Duodenal mucosa (tissue), 2 donors: ENCODE measurements at regions not wholly inside any gene's neighbourhood (a gene's known extent, or its start where the extent isn't known, plus 50 kb on each side); places are given as distances from the start of the nearest gene placed in this dataset.
"Not testable (repeated sequence)": the region's sequence is repeated elsewhere in the genome, so short reads cannot be mapped to it uniquely, and the experiment has no call there.

Experiments
- H3K27ac ChIP-seq: one replicate; pipeline ENCODE4 v1.7.0; 2013; ENCODE audit warnings: low read depth, low read length
- H3K27me3 ChIP-seq, 2 donors: one replicate each; pipeline ENCODE4 v1.7.0; 2013; ENCODE audit warnings: low read length in 2 of 2, control low read depth in 1 of 2; ENCODE audit not compliant: insufficient read depth in 2 of 2, control insufficient read depth in 1 of 2
- H3K36me3 ChIP-seq, 2 donors: one replicate each; pipeline ENCODE4 v1.7.0; 2013; ENCODE audit warnings: low read length in 2 of 2, control low read depth in 1 of 2; ENCODE audit not compliant: insufficient read depth in 2 of 2, control insufficient read depth in 1 of 2
- H3K4me1 ChIP-seq, 2 donors: one replicate each; pipeline ENCODE4 v1.7.0; 2013; ENCODE audit warnings: low read length in 2 of 2, control low read depth in 1 of 2; ENCODE audit not compliant: insufficient read depth in 2 of 2, control insufficient read depth in 1 of 2
- H3K4me3 ChIP-seq, 2 donors: one replicate each; pipeline ENCODE4 v1.7.0; 2013; ENCODE audit warnings: low read length in 2 of 2, low read depth in 1 of 2
- H3K9ac ChIP-seq, 2 donors: one replicate each; pipeline ENCODE4 v1.7.0; 2013; ENCODE audit warnings: low read length in 2 of 2, low read depth in 1 of 2
- H3K9me3 ChIP-seq, 2 donors: one replicate each; pipeline ENCODE4 v1.7.0; 2013; ENCODE audit warnings: low read length in 2 of 2, control low read depth in 1 of 2; ENCODE audit not compliant: control insufficient read depth in 1 of 2

DNA sequence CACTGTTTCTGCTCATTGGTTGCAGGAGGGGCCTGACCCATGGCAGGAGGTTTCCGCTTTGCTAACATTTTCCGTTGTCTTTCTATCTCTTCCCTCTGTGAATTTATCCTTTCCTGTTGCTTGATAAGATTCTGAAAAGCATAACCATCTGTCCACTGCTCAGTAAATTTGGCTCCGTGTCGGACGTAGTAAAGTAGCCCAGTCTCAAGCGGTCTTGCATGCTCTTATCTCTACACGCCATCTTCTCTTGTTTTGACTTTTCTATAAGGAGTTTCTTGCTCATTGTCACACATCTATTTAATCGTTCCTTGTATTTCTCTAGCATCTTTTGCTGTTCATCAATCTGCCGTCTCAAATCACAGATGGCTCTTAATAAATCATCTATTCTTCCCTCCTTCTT lies 216.3 kb upstream of the CCL2 start:
- H3K27me3 ChIP-seq, H3K9me3 ChIP-seq, H3K27ac ChIP-seq, H3K36me3 ChIP-seq, H3K4me3 ChIP-seq, H3K4me1 ChIP-seq, H3K9ac ChIP-seq: not testable (repeated sequence)

DNA sequence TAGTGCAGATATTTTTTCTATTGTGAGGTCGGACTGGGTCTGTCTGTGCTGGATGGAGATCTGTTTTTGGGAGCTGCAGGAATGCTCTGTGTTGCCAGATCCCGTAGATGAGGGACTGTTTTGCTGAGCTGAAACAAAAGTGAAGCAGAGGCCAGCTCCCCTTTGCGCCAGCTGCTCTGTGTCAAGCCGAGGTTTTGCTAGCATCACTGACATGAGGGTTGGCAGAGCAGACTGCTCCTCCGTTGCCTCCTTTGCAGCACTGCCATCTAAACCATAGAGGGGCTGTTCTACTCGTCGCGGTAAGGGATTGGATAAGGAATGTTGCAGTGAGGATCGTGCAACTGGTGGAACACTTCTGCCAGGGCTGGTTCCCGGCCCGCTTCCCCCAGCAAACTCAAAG lies 215.9 kb upstream of the CCL2 start:
- H3K36me3 ChIP-seq, H3K27me3 ChIP-seq, H3K27ac ChIP-seq, H3K4me1 ChIP-seq, H3K9ac ChIP-seq, H3K4me3 ChIP-seq, H3K9me3 ChIP-seq: not testable (repeated sequence)

DNA sequence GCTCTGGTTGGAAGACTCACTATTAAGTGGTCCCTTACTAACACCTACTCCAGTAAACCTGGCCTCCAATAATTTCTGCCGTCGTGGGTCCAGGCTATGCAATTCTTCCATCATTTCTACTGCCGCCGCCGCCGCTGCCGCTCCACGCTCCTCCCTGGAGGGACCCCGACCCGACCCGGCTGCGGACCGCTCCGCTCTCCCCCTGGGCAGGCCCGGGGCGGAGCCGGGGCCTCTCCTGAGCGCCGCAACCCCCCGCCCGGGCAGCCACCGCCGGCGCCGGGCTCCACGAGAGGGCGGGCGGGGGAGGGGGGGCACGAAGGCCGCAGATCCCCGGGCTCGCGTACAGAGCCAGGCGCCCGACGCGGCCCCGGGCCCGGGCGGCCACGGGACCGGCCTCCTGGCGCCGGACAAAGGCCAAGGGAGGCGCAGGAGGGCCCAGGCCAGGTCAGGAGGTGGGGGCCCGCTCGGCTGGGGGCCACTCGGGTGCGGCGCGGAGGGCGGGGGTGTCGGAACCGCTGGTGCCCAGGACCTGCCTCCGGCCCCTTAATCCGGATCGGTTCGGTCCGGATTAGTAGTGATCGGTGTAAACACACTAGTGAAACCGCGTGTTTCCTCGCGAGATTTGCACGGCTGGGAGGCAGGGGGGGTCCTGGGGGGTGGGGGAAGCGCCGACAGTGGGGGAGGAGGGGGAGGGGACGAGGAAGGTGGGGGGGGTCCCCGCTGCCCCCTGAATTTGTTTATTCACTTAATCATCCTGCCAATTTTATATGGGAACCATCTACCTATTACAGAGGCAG lies 215.1 kb upstream of the CCL2 start:
- H3K4me3 ChIP-seq = not testable (repeated sequence)

DNA sequence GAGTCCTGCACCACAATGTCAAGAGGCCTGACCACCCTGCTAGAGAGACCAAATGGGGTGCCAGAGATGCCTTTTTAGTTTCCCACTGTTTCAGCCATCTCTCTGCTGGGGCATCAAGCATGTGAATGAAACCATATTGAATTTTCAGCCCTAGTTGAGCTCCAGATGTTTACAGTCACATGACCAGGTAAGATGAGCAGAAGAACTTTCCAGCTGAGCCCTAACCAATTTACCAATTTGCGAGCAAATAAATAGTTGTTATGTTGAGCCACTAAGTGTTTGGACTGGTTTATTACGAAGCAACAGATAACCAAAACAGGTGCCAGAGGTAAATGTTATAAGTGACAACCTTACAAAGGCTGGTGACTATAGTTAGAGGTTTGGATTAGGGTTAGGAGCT lies 209.1 kb upstream of the CCL2 start:
- Histone ChIP-seq H3K9me3 (no peaks in the 10 kb centered on the region), H3K36me3 (no peaks in the 10 kb centered on the region), H3K27ac (no peak overlapping the region), H3K4me1 (no peaks in the 10 kb centered on the region), H3K27me3 (no peaks in the 10 kb centered on the region), H3K9ac (no peak overlapping the region), H3K4me3 (no peak overlapping the region)

More for the DNA sequence above, 215.1 kb upstream of the CCL2 start:
- H3K9ac ChIP-seq, H3K36me3 ChIP-seq, H3K9me3 ChIP-seq, H3K27ac ChIP-seq, H3K4me1 ChIP-seq, H3K27me3 ChIP-seq: not testable (repeated sequence)

DNA sequence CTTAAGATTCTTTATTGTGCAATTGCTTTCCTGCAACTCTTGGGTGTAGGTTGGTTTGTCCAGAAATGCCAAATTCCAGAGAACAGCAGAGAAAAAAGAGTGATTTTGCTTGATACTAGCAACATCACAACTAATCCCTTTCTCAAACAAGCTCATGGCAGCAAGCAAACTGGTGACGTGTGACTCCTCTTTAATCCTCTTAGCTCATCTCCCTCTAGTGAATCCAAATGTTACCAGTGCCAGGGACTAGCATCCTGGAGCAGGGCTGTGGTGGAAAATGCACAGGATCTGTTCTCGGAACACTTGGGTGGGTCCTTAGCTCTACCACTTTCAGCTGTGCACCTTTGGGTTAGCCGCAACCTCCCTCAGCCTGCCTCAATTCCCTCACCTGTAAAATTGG lies 204.0 kb upstream of the CCL2 start:
- H3K27ac ChIP-seq = no peak overlapping the region
- H3K9ac ChIP-seq = no peak overlapping the region
- no peak overlapping the region for H3K4me3 ChIP-seq
- H3K36me3 ChIP-seq = no peaks in the 10 kb centered on the region
- H3K4me1 ChIP-seq = no peaks in the 10 kb centered on the region
- H3K27me3 ChIP-seq = peaks cover 0 to 4% of the 10 kb centered on the region in 2 donors
- H3K9me3 ChIP-seq = no peaks in the 10 kb centered on the region

DNA sequence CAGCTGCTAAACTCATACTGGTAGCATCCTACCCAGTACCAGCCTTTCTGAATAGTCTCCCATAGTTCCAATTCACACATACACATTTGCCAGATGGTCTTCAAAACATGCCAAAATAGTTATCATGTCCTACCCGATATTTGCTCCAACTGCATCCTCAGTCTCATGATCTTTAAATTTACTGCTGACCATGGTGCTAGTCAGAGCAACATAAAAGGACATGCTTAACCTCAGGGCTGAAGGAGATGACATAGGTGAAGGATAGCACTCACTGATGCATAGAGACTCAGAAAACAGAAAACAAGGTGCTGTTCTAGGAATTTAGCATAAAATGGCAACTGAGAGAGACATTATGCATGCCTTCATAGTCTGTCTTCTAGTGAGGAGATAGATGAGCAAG lies 200.6 kb upstream of the CCL2 start:
- H3K4me3 ChIP-seq = no peak overlapping the region
- peaks cover 0 to 4% of the 10 kb centered on the region in 2 donors for H3K27me3 ChIP-seq
- no peak overlapping the region for H3K27ac ChIP-seq
- no peaks in the 10 kb centered on the region for H3K4me1 ChIP-seq
- H3K9ac ChIP-seq = no peak overlapping the region
- H3K36me3 ChIP-seq = no peaks in the 10 kb centered on the region
- H3K9me3 ChIP-seq = no peaks in the 10 kb centered on the region

DNA sequence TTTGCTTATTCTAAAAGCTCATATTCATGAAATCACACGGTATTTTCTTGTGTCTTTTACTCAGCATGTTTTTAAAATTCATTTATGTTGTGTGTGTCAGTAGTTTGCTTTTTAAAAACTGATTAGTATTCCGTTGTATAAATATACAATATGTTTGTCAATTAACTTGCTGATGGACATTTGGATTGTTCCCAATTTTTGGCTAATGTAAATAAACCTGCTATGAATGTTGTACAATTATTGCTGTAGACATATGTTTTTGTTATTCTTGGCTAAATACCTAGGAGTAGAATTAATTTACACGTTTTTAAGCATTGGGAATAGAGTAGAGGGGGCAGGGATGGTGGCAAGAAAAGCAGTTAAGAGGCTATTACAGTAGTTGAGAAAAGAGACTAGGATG lies 199.5 kb upstream of the CCL2 start:
- no peak overlapping the region for H3K27ac ChIP-seq
- no peak overlapping the region for H3K4me3 ChIP-seq
- H3K27me3 ChIP-seq = peaks cover 0 to 4% of the 10 kb centered on the region in 2 donors
- H3K9ac ChIP-seq = no peak overlapping the region
- H3K9me3 ChIP-seq = no peaks in the 10 kb centered on the region
- H3K36me3 ChIP-seq = no peaks in the 10 kb centered on the region
- no peaks in the 10 kb centered on the region for H3K4me1 ChIP-seq

DNA sequence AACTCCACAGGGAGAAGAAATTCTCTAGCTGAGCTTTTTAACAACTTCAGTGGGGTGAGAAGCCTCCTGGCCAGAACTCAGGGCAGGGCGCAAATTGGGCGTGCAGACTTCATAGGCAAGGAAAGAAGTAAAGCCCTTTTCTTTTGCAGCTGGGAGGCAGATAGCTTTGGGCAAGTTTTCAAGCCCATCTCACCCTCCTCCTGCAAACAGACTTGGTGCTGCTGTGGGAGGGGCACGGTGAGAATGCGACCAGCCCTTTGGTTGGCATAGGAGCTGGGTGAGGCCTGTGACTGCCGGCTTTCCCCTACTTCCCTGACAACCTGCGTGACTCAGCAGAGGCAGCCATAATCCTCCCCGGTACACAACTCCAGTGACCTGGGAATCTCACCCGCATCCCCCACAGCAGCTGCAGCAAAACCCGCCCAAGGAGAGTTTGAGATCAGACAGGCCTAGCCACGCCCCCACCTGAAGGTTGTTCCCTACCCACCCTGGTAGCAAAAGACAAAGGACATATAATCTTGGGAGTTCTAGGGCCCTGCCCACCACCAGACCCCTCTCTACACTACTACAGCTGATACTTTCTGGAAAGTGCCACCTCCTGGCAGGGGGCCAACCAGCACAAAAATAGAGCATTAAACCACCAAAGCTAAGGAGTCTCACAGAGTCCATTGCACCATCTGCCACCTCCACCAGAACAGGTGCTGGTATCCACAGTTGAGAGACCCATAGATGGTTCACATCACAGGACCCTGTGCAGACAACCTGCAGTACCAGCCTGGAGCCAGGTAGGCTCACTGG lies 195.5 kb upstream of the CCL2 start:
- Histone ChIP-seq H3K4me3 (no peak overlapping the region), H3K36me3 (no peaks in the 10 kb centered on the region), H3K4me1 (no peaks in the 10 kb centered on the region), H3K27ac (no peak overlapping the region), H3K9ac (no peak overlapping the region), H3K9me3 (no peaks in the 10 kb centered on the region), H3K27me3 (peaks cover 0 to 2% of the 10 kb centered on the region in 2 donors)

DNA sequence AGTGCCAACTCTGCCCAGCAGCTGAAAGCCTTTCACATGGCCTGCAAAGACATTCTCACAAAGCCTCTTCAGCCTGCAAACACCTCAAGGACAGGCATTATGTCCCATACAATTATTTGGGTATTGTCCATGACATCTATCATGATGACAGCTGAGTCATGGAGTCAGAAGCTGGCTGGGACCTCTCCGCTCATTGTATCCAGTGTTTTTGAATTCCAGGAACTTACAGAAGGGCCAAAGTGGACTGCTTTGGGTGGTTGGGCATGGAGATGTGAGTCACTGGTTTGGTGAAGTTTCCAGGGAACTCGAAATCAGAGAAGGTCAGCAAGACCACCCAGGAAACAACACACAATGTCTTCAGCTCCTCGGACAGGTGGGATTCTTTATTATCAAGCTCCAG lies 188.6 kb upstream of the CCL2 start:
- H3K36me3 ChIP-seq = no peaks in the 10 kb centered on the region
- H3K4me3 ChIP-seq = no peak overlapping the region
- H3K9ac ChIP-seq = no peak overlapping the region
- H3K9me3 ChIP-seq = no peaks in the 10 kb centered on the region
- H3K27me3 ChIP-seq = no peaks in the 10 kb centered on the region
- H3K27ac ChIP-seq = no peak overlapping the region
- no peaks in the 10 kb centered on the region for H3K4me1 ChIP-seq

DNA sequence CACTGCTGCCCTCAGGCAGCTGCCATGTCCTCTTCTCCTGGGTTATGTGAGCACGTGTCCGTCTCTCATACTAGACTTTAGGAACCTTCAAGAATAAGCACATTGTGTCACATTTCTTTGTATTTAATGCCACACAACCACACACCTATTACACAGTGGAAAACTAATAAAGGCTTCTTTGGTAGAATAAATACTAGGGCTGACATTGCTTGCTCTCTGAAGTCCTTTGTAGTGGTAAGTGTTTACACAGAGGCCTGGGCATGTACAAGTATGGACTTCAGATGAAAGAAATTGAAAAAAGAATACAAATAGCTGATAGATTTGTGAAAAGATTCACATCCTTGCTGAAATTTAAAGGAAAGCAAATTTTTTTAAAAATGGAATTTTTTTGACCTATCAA lies 188.1 kb upstream of the CCL2 start:
- Histone ChIP-seq H3K4me3 (no peak overlapping the region), H3K27me3 (no peaks in the 10 kb centered on the region), H3K4me1 (no peaks in the 10 kb centered on the region), H3K27ac (no peak overlapping the region), H3K9me3 (no peaks in the 10 kb centered on the region), H3K36me3 (no peaks in the 10 kb centered on the region), H3K9ac (no peak overlapping the region)
